Activated naive CD4-positive, alpha-beta T cell treated with anti-CD3 and anti-CD28 coated beads for 36 hours (primary cell): ENCODE measurements at regions not wholly inside any gene's neighbourhood (a gene's known extent, or its start where the extent isn't known, plus 50 kb on each side); places are given as distances from the start of the nearest gene placed in this dataset.

Source experiments
- CTCF ChIA-PET: fragments of 350-600 bp; sonication (Branson Sonifier 250); formaldehyde crosslinking; loops from one replicate; lab custom pipeline; 2021; ENCODE audit warnings: antibody characterized with exemption; lab: Charles Lee
- DNase-seq: peaks from one replicate; pipeline ENCODE4 v3.0.0-alpha.2; 2020
- H3K27ac Mint-ChIP-seq: one replicate; pipeline ENCODE4 v1.8.0; 2021; ENCODE audit warnings: mild to moderate bottlenecking, mixed read lengths
- H3K27me3 Mint-ChIP-seq: one replicate; pipeline ENCODE4 v1.8.0; 2021; ENCODE audit warnings: low read depth, mixed read lengths
- H3K36me3 Mint-ChIP-seq: one replicate; pipeline ENCODE4 v1.8.0; 2021; ENCODE audit warnings: low read depth, mixed read lengths
- H3K4me1 Mint-ChIP-seq: one replicate; pipeline ENCODE4 v1.8.0; 2021; ENCODE audit warnings: low read depth, mixed read lengths
- H3K4me3 Mint-ChIP-seq: one replicate; pipeline ENCODE4 v1.8.0; 2021; ENCODE audit warnings: mild to moderate bottlenecking, moderate library complexity, mixed read lengths
- H3K9me3 Mint-ChIP-seq: one replicate; pipeline ENCODE4 v1.8.0; 2021; ENCODE audit warnings: mixed read lengths
- intact Hi-C: fragments of 100-400 bp; cut with micrococcal nuclease; formaldehyde crosslinking; loops from one replicate; pipeline ENCODE4 v1.15.1; 2023

DNA sequence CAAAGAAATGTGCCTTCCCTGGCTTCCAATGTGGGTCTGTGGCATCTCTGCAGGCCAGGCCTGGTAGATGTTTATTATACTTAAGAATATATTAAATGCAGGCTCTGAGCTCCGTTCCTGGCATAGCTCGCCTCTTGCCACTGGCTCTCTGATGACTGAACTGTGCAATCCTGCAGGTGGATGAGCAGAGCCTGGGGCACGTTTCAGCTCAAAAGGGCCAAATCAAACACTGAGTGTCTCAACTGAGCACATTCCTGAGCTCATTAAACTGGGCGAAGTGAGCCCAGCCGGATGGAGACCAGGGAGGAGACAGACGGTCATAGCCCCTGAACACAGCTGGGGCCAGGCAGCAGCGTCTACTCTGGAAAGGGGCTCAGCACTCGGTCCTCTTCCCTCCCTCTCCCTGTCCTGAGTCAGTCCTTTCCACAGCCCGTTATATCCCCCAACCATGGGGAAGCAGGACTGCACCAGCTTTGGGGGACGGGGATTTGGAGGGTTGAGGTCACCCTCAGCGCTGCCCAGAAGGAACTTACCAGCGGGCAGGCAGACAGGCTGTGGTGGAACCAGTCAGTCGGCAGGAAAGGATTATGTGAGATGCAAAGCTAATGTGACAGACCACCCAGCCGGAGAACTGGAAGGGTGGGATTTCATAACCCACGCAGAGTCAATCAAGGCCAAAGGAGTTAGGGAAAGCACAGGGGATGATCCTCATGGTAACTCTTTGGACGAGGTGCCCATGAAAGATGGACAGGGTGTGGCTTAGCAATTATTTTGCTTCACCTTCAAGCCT is 77.4 kb upstream of the ANKRD34C start:
- Mint-ChIP-seq H3K4me1 (no peaks in the 10 kb centered on the region), H3K36me3 (no peaks in the 10 kb centered on the region), H3K4me3 (no peak overlapping the region), H3K27ac (no peak overlapping the region), H3K9me3 (no peaks in the 10 kb centered on the region), H3K27me3 (peaks cover 24% of the 10 kb centered on the region)
- intact Hi-C loops: no loop called here
- CTCF ChIA-PET: interaction anchor here (4.4 kb wide), 1 partner anchor 21 kb away, joined by 27 read pairs; no protein-coding TSS in a partner anchor
- DNase-seq: no peak

- CTCF ChIA-PET: interaction anchor here (0.8 kb wide), 1 partner anchor 14 kb away, joined by 3 read pairs; no protein-coding TSS in a partner anchor
- Mint-ChIP-seq H3K4me3 (no peak overlapping the region), H3K4me1 (no peaks in the 10 kb centered on the region), H3K36me3 (no peaks in the 10 kb centered on the region), H3K27ac (no peak overlapping the region), H3K27me3 (peaks cover 11% of the 10 kb centered on the region), H3K9me3 (no peaks in the 10 kb centered on the region)
- intact Hi-C loops: no loop called here
- DNase-seq: no peak
Observed at GRCh38 chr15:79198461-79198860, 84.1 kb upstream of the ANKRD34C start.

GRCh38 chr15:79197285-79197684 is 85.2 kb upstream of the ANKRD34C start:
- no peaks in the 10 kb centered on the region for H3K36me3 Mint-ChIP-seq
- H3K4me1 Mint-ChIP-seq: no peaks in the 10 kb centered on the region
- CTCF ChIA-PET: interaction anchor here (1.0 kb wide), 1 partner anchor 12 kb away, joined by 3 read pairs; no protein-coding TSS in a partner anchor
- H3K27ac Mint-ChIP-seq: no peak overlapping the region
- no peak overlapping the region for H3K4me3 Mint-ChIP-seq
- no peaks in the 10 kb centered on the region for H3K9me3 Mint-ChIP-seq
- peaks cover 11% of the 10 kb centered on the region for H3K27me3 Mint-ChIP-seq
- no peak for DNase-seq
- intact Hi-C loops: no loop called here

DNA sequence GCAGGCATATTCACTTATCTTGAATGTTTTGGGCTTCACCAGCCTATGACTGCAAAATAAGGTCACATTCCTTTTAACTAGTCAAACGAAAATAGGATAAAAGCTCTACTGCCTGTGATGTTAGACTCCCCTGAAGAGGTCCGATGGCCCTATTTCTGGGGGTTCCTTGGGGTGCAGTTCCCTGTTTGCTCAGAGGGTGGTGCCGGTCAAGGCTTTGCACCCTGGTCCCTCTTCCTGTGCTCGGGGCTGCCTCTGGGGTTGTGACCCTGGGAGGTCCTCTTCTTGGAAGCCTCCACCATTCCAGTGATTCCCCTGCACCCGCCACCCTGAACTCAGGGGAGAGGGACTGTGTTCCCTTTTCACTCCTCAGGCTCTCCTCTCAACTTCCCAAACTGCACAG is 86.7 kb upstream of the ANKRD34C start:
- no peaks in the 10 kb centered on the region for H3K9me3 Mint-ChIP-seq
- CTCF ChIA-PET: interaction anchor here (1.9 kb wide), 1 partner anchor 11 kb away, joined by 10 read pairs; no protein-coding TSS in a partner anchor
- H3K27ac Mint-ChIP-seq: no peak overlapping the region
- peaks cover 11% of the 10 kb centered on the region for H3K27me3 Mint-ChIP-seq
- H3K4me1 Mint-ChIP-seq: no peaks in the 10 kb centered on the region
- intact Hi-C loops: no loop called here
- H3K36me3 Mint-ChIP-seq: no peaks in the 10 kb centered on the region
- DNase-seq: no peak
- H3K4me3 Mint-ChIP-seq: no peak overlapping the region

DNA sequence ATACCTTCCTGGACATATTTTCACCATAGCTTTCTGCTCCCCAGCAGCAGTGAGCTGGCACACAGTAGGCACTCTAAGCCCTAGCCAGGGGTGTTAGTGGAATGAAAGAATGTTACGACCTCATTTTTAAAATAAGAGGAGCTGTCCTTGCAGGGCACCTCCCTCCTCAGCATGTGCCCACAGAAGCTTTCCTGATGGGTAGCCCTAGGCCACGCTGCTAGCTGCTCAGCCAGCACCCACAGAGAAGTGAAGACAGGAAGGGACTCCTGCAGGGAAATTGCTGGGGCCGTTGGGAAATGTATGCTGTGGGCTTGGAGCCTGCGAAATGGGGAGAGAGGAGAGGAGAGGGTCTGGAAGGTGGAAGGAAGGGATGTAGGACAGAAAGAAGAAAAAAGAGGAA is 87.3 kb upstream of the ANKRD34C start:
- Mint-ChIP-seq H3K4me3 (no peak overlapping the region), H3K27ac (no peak overlapping the region), H3K36me3 (no peaks in the 10 kb centered on the region), H3K4me1 (no peaks in the 10 kb centered on the region), H3K9me3 (no peaks in the 10 kb centered on the region), H3K27me3 (peaks cover 8% of the 10 kb centered on the region)
- no peak for DNase-seq
- CTCF ChIA-PET: interaction anchor here (1.9 kb wide), 1 partner anchor 11 kb away, joined by 10 read pairs; no protein-coding TSS in a partner anchor
- intact Hi-C loops: no loop called here

DNA sequence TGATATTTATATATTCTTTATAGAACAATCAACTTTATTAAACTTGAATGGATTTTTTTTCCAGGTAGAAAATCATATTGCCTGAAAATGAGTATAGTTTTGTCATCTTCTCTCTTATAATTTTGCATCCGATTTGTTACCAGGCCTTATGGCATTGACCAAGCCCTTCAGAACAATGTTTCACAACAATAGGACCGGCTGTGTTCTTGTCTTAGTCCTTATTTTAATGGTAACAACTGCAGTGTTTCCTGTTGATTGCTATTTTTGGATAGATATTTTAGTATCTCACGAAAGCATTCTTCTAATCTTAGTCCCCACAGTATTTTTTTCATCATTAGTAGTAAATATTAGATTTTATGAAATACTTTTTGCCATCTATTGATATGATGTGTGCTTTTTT is 88.1 kb upstream of the ANKRD34C start:
- Mint-ChIP-seq H3K27ac (no peak overlapping the region), H3K9me3 (no peaks in the 10 kb centered on the region)
- CTCF ChIA-PET: interaction anchor here (1.9 kb wide), 1 partner anchor 10 kb away, joined by 10 read pairs; no protein-coding TSS in a partner anchor

GRCh38 chr15:79193549-79193948 is 89.0 kb upstream of the ANKRD34C start:
- Mint-ChIP-seq H3K9me3 (no peaks in the 10 kb centered on the region), H3K4me3 (no peak overlapping the region)
- no peak for DNase-seq

More for the DNA sequence above, 88.1 kb upstream of the ANKRD34C start:
- DNase-seq: no peak
- intact Hi-C loops: no loop called here
- Mint-ChIP-seq H3K36me3 (no peaks in the 10 kb centered on the region), H3K4me1 (no peaks in the 10 kb centered on the region), H3K27me3 (peaks cover 8% of the 10 kb centered on the region), H3K4me3 (no peak overlapping the region)

GRCh38 chr15:79193103-79193502 is 89.4 kb upstream of the ANKRD34C start:
- no peak overlapping the region for H3K27ac Mint-ChIP-seq
- intact Hi-C loops: no loop called here
- no peak for DNase-seq
- no peak overlapping the region for H3K4me3 Mint-ChIP-seq
- H3K27me3 Mint-ChIP-seq: peaks cover 8% of the 10 kb centered on the region
- no peaks in the 10 kb centered on the region for H3K9me3 Mint-ChIP-seq
- H3K4me1 Mint-ChIP-seq: no peaks in the 10 kb centered on the region
- CTCF ChIA-PET: interaction anchor here (1.0 to 2.0 kb wide), 4 partner anchors 9 to 403 kb away, joined by 3 to 11 read pairs (median 3); no protein-coding TSS in a partner anchor
- no peaks in the 10 kb centered on the region for H3K36me3 Mint-ChIP-seq

More at GRCh38 chr15:79193549-79193948, 89.0 kb upstream of the ANKRD34C start:
- peaks cover 8% of the 10 kb centered on the region for H3K27me3 Mint-ChIP-seq
- intact Hi-C loops: no loop called here
- CTCF ChIA-PET: interaction anchor here (1.1 to 2.0 kb wide), 3 partner anchors 9 to 403 kb away, joined by 3 to 11 read pairs (median 3); no protein-coding TSS in a partner anchor
- H3K4me1 Mint-ChIP-seq: no peaks in the 10 kb centered on the region
- no peak overlapping the region for H3K27ac Mint-ChIP-seq
- H3K36me3 Mint-ChIP-seq: no peaks in the 10 kb centered on the region

DNA sequence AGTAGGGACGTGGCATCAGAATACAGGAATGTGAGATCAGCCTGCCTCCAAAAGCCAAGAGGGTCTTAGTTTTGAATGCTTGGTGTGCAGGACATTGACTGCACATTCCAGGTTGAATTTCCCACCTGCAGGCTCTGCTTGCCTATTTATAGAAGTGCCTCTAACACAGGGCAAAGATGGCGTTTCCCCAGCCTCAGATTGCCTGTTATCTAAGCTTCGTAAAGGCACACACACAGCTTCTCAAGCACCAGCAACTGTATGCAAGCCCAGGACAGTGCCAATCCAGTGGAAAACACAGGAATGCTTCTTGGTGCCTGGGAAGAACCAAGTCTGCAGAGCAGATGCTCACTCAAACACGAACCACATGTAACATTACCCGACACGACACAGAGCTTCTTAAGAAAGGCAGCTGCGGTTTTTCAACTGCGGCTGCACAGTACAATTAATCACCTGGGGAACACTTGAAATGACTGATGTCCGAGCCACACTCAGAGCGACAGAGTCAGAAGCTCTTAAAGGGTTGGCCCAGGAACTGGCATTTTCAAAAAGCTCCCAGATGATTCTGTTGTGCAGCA is 90.0 kb upstream of the ANKRD34C start:
- CTCF ChIA-PET: interaction anchor here (1.0 to 2.0 kb wide), 4 partner anchors 8 to 404 kb away, joined by 3 to 11 read pairs (median 3); no protein-coding TSS in a partner anchor
- H3K4me3 Mint-ChIP-seq: no peak overlapping the region
- H3K36me3 Mint-ChIP-seq: no peaks in the 10 kb centered on the region
- no peak overlapping the region for H3K27ac Mint-ChIP-seq
- DNase-seq: no peak
- H3K4me1 Mint-ChIP-seq: no peaks in the 10 kb centered on the region
- H3K27me3 Mint-ChIP-seq: peaks cover 8% of the 10 kb centered on the region
- intact Hi-C loops: no loop called here
- H3K9me3 Mint-ChIP-seq: no peaks in the 10 kb centered on the region

GRCh38 chr15:79190093-79190492 is 92.4 kb upstream of the ANKRD34C start:
- Mint-ChIP-seq H3K27ac (no peak overlapping the region), H3K9me3 (no peaks in the 10 kb centered on the region), H3K36me3 (no peaks in the 10 kb centered on the region), H3K4me3 (no peak overlapping the region), H3K4me1 (no peaks in the 10 kb centered on the region), H3K27me3 (peaks cover 3% of the 10 kb centered on the region)
- intact Hi-C loops: no loop called here
- no peak for DNase-seq
- CTCF ChIA-PET: no interaction called here

- CTCF ChIA-PET: interaction anchor here (1.2 kb wide), 1 partner anchor 9 kb away, joined by 4 read pairs; no protein-coding TSS in a partner anchor
- no peaks in the 10 kb centered on the region for H3K36me3 Mint-ChIP-seq
Observed at GRCh38 chr15:79186616-79187015, 95.9 kb upstream of the ANKRD34C start.

DNA sequence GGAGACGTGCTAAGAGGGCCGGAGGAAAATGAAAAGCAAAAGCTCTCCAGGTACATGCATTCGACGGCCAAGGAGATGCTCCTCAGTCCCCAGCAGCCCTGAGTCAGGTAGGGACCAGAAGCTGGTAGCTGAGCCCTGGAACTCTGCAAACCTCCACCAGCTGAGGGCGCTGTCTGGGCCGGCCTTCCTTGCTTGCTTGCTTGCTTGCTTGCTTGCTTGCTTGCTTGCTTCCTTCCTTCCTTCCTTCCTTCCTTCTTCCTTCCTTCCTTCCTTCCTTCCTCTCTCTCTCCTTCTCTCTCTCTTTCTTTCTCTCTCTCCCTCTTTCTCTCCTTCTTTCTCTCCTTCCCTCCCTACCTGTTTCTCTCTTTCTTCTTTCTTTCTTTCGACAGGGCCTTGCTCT is 94.6 kb upstream of the RASGRF1 start:
- Mint-ChIP-seq H3K4me3 (no peak overlapping the region), H3K27ac (no peak overlapping the region), H3K27me3 (peaks cover 12% of the 10 kb centered on the region), H3K9me3 (no peaks in the 10 kb centered on the region), H3K36me3 (no peaks in the 10 kb centered on the region), H3K4me1 (no peaks in the 10 kb centered on the region)
- intact Hi-C loops: loop anchor here (10.0 kb wide), 1 partner anchor 430 kb away; no protein-coding TSS in a partner anchor
- DNase-seq: peak; percentile 58
- CTCF ChIA-PET: interaction anchor here (0.6 to 5.0 kb wide), 30 partner anchors 8 to 693 kb away, joined by 3 to 68 read pairs (median 4); partner anchors contain the start of gene TMED3

More at GRCh38 chr15:79186616-79187015, 95.9 kb upstream of the ANKRD34C start:
- no peak for DNase-seq
- no peak overlapping the region for H3K27ac Mint-ChIP-seq
- H3K9me3 Mint-ChIP-seq: no peaks in the 10 kb centered on the region
- H3K27me3 Mint-ChIP-seq: peaks cover 12% of the 10 kb centered on the region
- intact Hi-C loops: loop anchor here (10.0 kb wide), 1 partner anchor 432 kb away; no protein-coding TSS in a partner anchor
- no peak overlapping the region for H3K4me3 Mint-ChIP-seq
- H3K4me1 Mint-ChIP-seq: no peaks in the 10 kb centered on the region
